Head of caudate nucleus (tissue), 42 donors: ENCODE measurements at regions not wholly inside any gene's neighbourhood (a gene's known extent, or its start where the extent isn't known, plus 50 kb on each side); places are given as distances from the start of the nearest gene placed in this dataset.

Experiments
- DNase-seq, 42 donors: peaks; one replicate each; pipeline versions ENCODE4 v3.0.0 to v3.0.0-alpha.2; 2020 to 2021; ENCODE audit warnings: mixed read lengths in 7 of 42
- intact Hi-C: fragments of 100-400 bp; cut with DNase I; formaldehyde crosslinking; loops from one replicate; pipeline ENCODE4 v1.15.0; 2022

DNA sequence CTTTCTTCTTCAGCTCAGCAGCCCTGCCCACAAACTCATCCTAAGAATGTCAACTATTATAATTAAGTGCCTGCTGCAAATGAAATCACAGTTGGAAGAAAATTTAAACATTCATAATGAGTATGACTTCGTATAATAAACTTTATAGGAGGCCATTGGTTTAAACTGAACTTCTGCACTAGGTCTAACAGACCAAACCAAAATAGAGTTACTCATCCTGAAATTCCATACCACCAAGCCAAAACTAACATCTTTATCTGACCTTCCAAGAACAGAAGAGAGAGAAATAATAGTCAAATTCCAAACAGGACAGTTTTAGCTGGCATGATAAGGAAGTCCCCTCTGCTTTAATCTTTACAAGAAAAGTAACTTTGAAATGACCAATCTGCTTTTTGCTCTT is 472.4 kb upstream of the PRMT6 start:
- intact Hi-C loops: no loop called here
- DNase-seq: no peak

DNA sequence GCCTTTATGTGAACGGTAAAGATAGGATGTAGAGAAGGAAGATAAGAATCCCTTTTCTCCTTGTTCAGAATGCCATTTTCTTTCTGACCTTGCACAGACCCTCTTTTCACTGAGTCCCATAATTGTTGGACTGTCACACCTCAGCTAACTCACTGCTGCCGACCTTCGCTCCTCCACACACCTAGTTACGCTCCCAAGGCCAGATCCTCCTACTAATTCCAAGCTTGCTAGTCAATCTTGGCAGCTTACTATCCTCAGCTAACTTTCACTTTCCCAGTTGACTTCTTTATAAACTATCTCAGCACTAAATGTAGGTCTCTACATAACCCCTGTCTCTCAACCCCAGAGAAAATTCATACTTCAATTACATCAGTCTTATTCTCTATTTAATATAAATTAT is 471.8 kb upstream of the PRMT6 start:
- DNase-seq: no peak

DNA sequence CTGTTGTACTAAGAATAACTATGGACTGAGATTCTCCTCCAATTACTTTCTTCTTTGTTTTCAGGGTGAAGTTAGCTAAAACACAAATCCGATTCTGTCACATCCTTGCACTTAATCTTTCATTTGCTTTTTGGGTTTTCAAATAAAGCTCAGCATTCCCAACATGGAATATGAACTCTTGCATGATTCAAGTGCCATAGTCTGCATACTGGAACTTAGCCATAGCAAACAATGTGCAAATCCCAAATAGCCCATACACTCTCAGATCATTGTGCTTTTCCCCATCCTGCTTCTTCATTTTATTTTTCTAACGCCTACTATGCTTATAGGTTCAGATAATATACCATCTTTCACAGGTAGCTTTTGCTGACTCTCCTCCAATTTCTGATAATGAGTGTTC is 455.8 kb upstream of the PRMT6 start:
- intact Hi-C loops: no loop called here
- no peak for DNase-seq

More for the DNA sequence above, 471.8 kb upstream of the PRMT6 start:
- intact Hi-C loops: no loop called here

GRCh38 chr1:106603616-106604015 is 452.9 kb upstream of the PRMT6 start:
- intact Hi-C loops: no loop called here
- DNase-seq: no peak

DNA sequence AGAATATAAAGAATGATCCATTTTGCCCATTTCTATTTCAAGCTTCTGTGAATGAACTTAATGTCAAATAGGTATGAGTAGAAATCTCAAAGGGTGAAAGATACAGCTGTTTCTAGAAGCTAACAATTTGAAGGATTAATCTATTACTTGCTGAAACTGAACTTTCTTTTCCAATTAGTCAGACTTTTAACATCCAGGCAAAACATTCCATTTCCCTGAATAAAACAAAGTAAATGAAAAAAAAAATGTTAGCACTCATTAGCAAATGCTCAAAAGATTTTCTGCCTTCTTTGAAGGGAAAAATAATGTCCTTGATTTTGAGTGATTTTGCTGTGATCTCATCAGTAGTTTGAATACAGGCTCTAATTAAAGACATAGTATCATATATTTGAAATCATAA is 447.6 kb upstream of the PRMT6 start:
- intact Hi-C loops: no loop called here
- DNase-seq: no peak

GRCh38 chr1:106613068-106613467 is 443.4 kb upstream of the PRMT6 start:
- intact Hi-C loops: no loop called here
- DNase-seq: no peak

- no peak for DNase-seq
- intact Hi-C loops: no loop called here
These were observed 442.6 kb upstream of the PRMT6 start for GRCh38 chr1:106613861-106614260.

DNA sequence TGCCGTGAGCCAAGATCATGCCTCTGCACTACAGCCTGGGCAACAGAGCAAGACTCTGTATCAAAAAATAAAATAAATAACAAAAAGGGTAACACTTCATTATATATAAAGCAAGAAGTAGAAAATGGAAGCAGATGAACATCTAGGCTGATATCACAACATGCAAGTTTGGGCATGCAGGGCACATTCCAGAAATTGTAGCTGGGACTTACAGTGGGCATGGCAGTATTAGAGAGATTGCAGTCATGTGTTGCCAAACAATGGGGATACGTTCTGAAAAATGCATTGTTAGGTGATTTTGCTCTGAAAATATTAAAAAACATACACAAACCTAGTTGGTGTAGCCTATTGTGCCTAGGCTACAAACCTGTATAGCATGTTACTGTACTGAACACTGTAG is 441.0 kb upstream of the PRMT6 start:
- intact Hi-C loops: no loop called here
- no peak for DNase-seq

GRCh38 chr1:106619080-106619826 is 437.2 kb upstream of the PRMT6 start:
- DNase-seq: no peak
- intact Hi-C loops: no loop called here

GRCh38 chr1:106619827-106620134 is 436.7 kb upstream of the PRMT6 start:
- DNase-seq: no peak
- intact Hi-C loops: no loop called here

- intact Hi-C loops: no loop called here
- peak in 3 of 42 donors; percentile 1 to 7 (median 4) for DNase-seq
These were observed 435.9 kb upstream of the PRMT6 start for GRCh38 chr1:106620521-106620954.

DNA sequence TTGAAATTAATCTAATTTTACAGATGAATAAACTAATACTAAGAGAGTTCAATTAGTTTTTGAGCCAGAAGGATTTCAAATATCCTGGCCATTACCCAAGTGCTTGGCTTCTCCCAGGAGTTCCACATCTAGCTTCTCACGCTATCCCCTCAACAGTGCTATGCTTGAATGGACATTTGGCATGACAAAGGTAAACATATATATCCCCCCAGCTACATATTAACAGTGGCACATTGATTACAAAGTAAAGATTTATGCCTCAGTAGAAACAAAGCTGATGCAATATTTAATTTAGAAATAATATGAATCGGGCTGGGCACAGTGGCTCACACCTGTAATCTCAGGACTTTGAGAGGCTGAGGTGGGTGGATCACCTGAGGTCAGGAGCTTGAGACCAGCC is 434.6 kb upstream of the PRMT6 start:
- DNase-seq: no peak
- intact Hi-C loops: no loop called here

GRCh38 chr1:106637566-106637965 is 418.9 kb upstream of the PRMT6 start:
- intact Hi-C loops: no loop called here
- no peak for DNase-seq

- no peak for DNase-seq
- intact Hi-C loops: no loop called here
These were observed 410.2 kb upstream of the PRMT6 start for GRCh38 chr1:106646261-106646784.

- intact Hi-C loops: no loop called here
- no peak for DNase-seq
These were observed 409.7 kb upstream of the PRMT6 start for GRCh38 chr1:106646816-106647215.

DNA sequence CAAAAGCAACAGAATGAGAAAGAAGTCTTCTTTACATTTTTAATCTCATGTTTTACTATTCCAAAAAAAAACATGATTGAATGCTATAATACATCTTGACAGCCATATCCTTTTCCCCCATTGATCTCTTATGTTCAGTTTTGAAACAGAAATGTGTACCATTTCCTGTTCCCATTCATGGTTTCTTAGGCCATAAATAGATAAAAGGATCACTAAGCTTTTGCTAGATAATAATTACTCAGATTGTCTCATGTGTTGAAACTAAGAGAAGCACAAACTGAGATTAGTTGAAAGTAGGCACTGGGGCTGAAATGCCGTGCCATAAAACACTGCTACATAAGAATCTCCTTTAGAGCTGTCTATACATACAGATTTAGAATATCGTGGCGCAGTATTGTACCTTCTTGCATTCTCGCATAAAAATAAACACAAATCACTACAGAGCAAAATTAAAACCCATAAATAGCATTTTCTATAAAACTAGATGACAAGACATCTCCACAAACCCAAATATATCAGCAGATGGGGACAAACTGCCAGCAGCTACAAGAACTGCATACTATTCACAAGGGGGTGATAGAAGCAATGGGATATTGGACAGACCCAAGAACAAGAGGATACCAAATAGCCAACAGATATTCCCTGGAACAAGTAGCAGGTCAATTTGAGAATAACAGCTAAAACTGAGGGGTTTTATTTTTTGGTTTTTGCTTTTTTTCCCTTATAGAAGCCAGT is 405.3 kb upstream of the PRMT6 start:
- intact Hi-C loops: no loop called here
- no peak for DNase-seq

GRCh38 chr1:106659490-106660244 is 396.8 kb upstream of the PRMT6 start:
- no peak for DNase-seq
- intact Hi-C loops: no loop called here

DNA sequence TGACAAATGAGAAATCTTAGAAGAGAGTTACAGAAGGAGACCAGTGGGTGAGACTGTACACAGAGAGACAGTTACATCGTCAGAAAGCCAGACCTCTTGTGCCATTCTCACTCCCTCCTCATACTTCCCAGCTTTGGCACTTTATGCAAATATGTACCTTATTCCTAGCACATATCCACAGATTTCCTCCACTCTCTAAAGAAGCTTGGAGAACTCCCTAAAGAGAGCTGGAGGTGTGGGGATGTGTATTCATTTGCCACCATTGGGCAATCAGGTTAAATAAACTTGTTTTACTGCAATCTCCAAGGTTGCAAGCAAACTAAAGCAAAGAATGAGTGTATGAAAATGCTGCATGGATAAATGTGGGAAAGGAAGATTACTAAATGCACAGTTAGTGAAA is 380.9 kb upstream of the PRMT6 start:
- no peak for DNase-seq
- intact Hi-C loops: no loop called here

GRCh38 chr1:106676021-106676420 is 380.5 kb upstream of the PRMT6 start:
- no peak for DNase-seq

GRCh38 chr1:106677181-106677580 is 379.3 kb upstream of the PRMT6 start:
- intact Hi-C loops: no loop called here
- no peak for DNase-seq

More at GRCh38 chr1:106676021-106676420, 380.5 kb upstream of the PRMT6 start:
- intact Hi-C loops: no loop called here
